Uterus (tissue), 2 donors: ENCODE measurements at regions not wholly inside any gene's neighbourhood (a gene's known extent, or its start where the extent isn't known, plus 50 kb on each side); places are given as distances from the start of the nearest gene placed in this dataset.

Experiments used
- CTCF ChIP-seq, 4 experiments: fragments of 200-600 bp in 2 of 4; fragments of 450-650 bp in 2 of 4; sonication (generic) in 2 of 4; IDR thresholded peaks; one replicate each; pipeline ENCODE4 v1.5.1; 2016 to 2019; ENCODE audit warnings: antibody characterized with exemption in 4 of 4, mild to moderate bottlenecking in 2 of 4, moderate library complexity in 1 of 4
- POLR2A ChIP-seq, 2 donors: fragments of 450-650 bp; IDR thresholded peaks; one replicate each; pipeline ENCODE4 v1.6.1; 2016; ENCODE audit warnings: antibody characterized with exemption in 2 of 2, mild to moderate bottlenecking in 1 of 2, moderate library complexity in 1 of 2

- no peak for TF ChIP-seq CTCF (IDR thresholded peaks at IDR 0.05)
- TF ChIP-seq POLR2A (IDR thresholded peaks at IDR 0.05), result no peak
Measured at GRCh38 chr17:72274614-72275013, 153.8 kb downstream of the SOX9 start.
